A549 (cell line): ENCODE measurements at regions not wholly inside any gene's neighbourhood (a gene's known extent, or its start where the extent isn't known, plus 50 kb on each side); places are given as distances from the start of the nearest gene placed in this dataset.

Experiments
- BHLHE40 ChIP-seq: IDR thresholded peaks from 2 replicates; pipeline ENCODE4 v1.6.1; 2012; ENCODE audit warnings: low read depth, low read length, inconsistent platforms
- EHMT2 ChIP-seq: fragments of 200-600 bp; sonication (generic); IDR thresholded peaks from 2 replicates; pipeline ENCODE4 v1.6.1; 2016; ENCODE audit warnings: antibody characterized with exemption, low read depth, mild to moderate bottlenecking, moderate library complexity
- JUN ChIP-seq, 2 experiments: fragments of >200 bp; sonication (Bioruptor Twin); formaldehyde crosslinking; IDR thresholded peaks; 2 replicates in 1 of 2; 3 replicates in 1 of 2; pipeline ENCODE4 v1.6.1; 2016 to 2017
- RCOR1 ChIP-seq: fragments of 150-350 bp; IDR thresholded peaks from 2 replicates; pipeline ENCODE4 v1.6.1; 2014; ENCODE audit warnings: antibody characterized with exemption, low read length, low read depth
- TF ChIP-seq, protein P1 (sequence below): fragments of >200 bp; sonication (Bioruptor Twin); formaldehyde crosslinking; IDR thresholded peaks from 3 replicates; pipeline ENCODE4 v1.5.1; 2016
- TF ChIP-seq, protein P2 (sequence below): fragments of 200-600 bp; sonication (generic); IDR thresholded peaks from 2 replicates; pipeline ENCODE4 v1.6.1; 2016; ENCODE audit warnings: antibody characterized with exemption, mild to moderate bottlenecking, moderate library complexity

DNA sequence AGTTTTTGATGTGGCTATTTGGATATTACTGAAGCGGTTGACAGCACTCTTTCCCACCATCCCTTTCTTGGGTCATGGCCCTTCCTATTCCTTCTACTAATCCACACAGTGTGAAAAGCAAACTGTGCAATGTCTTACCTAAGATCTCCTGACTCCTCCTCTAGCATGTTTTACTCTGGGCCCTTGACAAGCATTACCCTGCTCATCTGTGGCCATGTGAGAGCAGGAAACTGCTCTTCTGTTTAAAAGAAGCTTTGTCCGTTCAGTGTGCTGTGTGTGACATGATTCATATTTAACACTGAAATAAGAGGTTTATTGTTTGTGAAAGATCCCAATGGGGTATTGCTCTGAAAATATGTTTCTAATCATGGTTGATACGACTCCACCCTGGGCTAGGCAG, 1022.5 kb downstream of the AACS start:
- TF ChIP-seq JUN (IDR thresholded peaks at IDR 0.05): no peak
- TF ChIP-seq BHLHE40: no peak
- TF ChIP-seq, protein P1, sequence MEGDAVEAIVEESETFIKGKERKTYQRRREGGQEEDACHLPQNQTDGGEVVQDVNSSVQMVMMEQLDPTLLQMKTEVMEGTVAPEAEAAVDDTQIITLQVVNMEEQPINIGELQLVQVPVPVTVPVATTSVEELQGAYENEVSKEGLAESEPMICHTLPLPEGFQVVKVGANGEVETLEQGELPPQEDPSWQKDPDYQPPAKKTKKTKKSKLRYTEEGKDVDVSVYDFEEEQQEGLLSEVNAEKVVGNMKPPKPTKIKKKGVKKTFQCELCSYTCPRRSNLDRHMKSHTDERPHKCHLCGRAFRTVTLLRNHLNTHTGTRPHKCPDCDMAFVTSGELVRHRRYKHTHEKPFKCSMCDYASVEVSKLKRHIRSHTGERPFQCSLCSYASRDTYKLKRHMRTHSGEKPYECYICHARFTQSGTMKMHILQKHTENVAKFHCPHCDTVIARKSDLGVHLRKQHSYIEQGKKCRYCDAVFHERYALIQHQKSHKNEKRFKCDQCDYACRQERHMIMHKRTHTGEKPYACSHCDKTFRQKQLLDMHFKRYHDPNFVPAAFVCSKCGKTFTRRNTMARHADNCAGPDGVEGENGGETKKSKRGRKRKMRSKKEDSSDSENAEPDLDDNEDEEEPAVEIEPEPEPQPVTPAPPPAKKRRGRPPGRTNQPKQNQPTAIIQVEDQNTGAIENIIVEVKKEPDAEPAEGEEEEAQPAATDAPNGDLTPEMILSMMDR: no peak
- no peak for TF ChIP-seq EHMT2
- TF ChIP-seq, protein P2, sequence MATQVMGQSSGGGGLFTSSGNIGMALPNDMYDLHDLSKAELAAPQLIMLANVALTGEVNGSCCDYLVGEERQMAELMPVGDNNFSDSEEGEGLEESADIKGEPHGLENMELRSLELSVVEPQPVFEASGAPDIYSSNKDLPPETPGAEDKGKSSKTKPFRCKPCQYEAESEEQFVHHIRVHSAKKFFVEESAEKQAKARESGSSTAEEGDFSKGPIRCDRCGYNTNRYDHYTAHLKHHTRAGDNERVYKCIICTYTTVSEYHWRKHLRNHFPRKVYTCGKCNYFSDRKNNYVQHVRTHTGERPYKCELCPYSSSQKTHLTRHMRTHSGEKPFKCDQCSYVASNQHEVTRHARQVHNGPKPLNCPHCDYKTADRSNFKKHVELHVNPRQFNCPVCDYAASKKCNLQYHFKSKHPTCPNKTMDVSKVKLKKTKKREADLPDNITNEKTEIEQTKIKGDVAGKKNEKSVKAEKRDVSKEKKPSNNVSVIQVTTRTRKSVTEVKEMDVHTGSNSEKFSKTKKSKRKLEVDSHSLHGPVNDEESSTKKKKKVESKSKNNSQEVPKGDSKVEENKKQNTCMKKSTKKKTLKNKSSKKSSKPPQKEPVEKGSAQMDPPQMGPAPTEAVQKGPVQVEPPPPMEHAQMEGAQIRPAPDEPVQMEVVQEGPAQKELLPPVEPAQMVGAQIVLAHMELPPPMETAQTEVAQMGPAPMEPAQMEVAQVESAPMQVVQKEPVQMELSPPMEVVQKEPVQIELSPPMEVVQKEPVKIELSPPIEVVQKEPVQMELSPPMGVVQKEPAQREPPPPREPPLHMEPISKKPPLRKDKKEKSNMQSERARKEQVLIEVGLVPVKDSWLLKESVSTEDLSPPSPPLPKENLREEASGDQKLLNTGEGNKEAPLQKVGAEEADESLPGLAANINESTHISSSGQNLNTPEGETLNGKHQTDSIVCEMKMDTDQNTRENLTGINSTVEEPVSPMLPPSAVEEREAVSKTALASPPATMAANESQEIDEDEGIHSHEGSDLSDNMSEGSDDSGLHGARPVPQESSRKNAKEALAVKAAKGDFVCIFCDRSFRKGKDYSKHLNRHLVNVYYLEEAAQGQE: no peak
- TF ChIP-seq RCOR1: no peak
